CD14-positive monocyte (primary cell): ENCODE measurements at regions not wholly inside any gene's neighbourhood (a gene's known extent, or its start where the extent isn't known, plus 50 kb on each side); places are given as distances from the start of the nearest gene placed in this dataset.

ENCODE experiments used
- DNase-seq, 3 donors: peaks; one replicate each; pipeline ENCODE4 v3.0.0-alpha.2; 2011 to 2022
- H2AFZ ChIP-seq: 2 replicates; pipeline ENCODE4 v1.6.0; 2012; ENCODE audit warnings: mild to moderate bottlenecking, low read depth, low read length, inconsistent platforms; ENCODE audit not compliant: insufficient read depth, poor library complexity, severe bottlenecking
- H3K27ac ChIP-seq, 2 donors: 1 replicate in 1 of 2; 2 replicates in 1 of 2; pipeline ENCODE4 v1.5.1; 2012 to 2013; ENCODE audit warnings: low read length in 2 of 2, control low read depth in 1 of 2, inconsistent platforms in 1 of 2, low read depth in 1 of 2, mild to moderate bottlenecking in 1 of 2
- H3K27me3 ChIP-seq, 2 donors: one replicate each; pipeline versions ENCODE4 v1.6.0 to v1.6.1; 2011 to 2013; ENCODE audit warnings: low read length in 2 of 2; ENCODE audit not compliant: control insufficient read depth in 2 of 2, insufficient read depth in 2 of 2
- H3K36me3 ChIP-seq, 2 donors: replicated peaks in 1 of 2; 1 replicate in 1 of 2; 2 replicates in 1 of 2; pipeline versions ENCODE4 v1.5.1 to v1.6.1; 2012 to 2013; ENCODE audit warnings: low read length in 2 of 2, control low read depth in 1 of 2, inconsistent platforms in 1 of 2, mild to moderate bottlenecking in 1 of 2; ENCODE audit not compliant: insufficient read depth in 2 of 2, control insufficient read depth in 1 of 2
- H3K4me1 ChIP-seq, 2 donors: 1 replicate in 1 of 2; 2 replicates in 1 of 2; pipeline versions ENCODE4 v1.5.1 to v1.6.1; 2012 to 2013; ENCODE audit warnings: low read length in 2 of 2, control low read depth in 1 of 2, inconsistent platforms in 1 of 2, mild to moderate bottlenecking in 1 of 2, moderate library complexity in 1 of 2; ENCODE audit not compliant: insufficient read depth in 2 of 2, control insufficient read depth in 1 of 2
- H3K4me2 ChIP-seq: replicated peaks from 2 replicates; pipeline ENCODE3; 2012; ENCODE audit warnings: low read length, moderate library complexity, mild to moderate bottlenecking; ENCODE audit not compliant: poor library complexity, severe bottlenecking; ENCODE audit errors: extremely low read depth
- H3K4me3 ChIP-seq, 3 experiments: fragments of 200-600 bp in 1 of 3; sonication (generic) in 1 of 3; replicated peaks in 1 of 3; 1 replicate in 2 of 3; 2 replicates in 1 of 3; pipeline ENCODE4 v1.5.1; 2011 to 2013; ENCODE audit warnings: low read length in 3 of 3, mild to moderate bottlenecking in 3 of 3, control low read depth in 2 of 3, low read depth in 2 of 3, inconsistent platforms in 1 of 3, moderate library complexity in 1 of 3
- H3K79me2 ChIP-seq: 2 replicates; pipeline ENCODE4 v1.6.0; 2012; ENCODE audit warnings: mild to moderate bottlenecking, control low read depth, inconsistent platforms, low read length, moderate library complexity; ENCODE audit not compliant: insufficient read depth
- H3K9ac ChIP-seq: 2 replicates; pipeline ENCODE4 v1.6.0; 2017; ENCODE audit warnings: low read length, mild to moderate bottlenecking; ENCODE audit not compliant: insufficient read depth, poor library complexity, severe bottlenecking
- H3K9me3 ChIP-seq, 2 donors: replicated peaks in 1 of 2; 1 replicate in 1 of 2; 2 replicates in 1 of 2; pipeline versions ENCODE4 v1.5.1 to v1.6.1; 2012 to 2013; ENCODE audit warnings: low read length in 2 of 2, control low read depth in 1 of 2; ENCODE audit not compliant: control insufficient read depth in 1 of 2, insufficient read depth in 1 of 2
- H4K20me1 ChIP-seq: 2 replicates; pipeline ENCODE4 v1.6.0; 2012; ENCODE audit warnings: mild to moderate bottlenecking, low read length, control low read depth, moderate library complexity; ENCODE audit not compliant: insufficient read depth
- H3K27ac Mint-ChIP-seq, 7 donors: one replicate each; pipeline ENCODE4 v1.8.0; 2020; ENCODE audit warnings: mild to moderate bottlenecking in 7 of 7, mixed read lengths in 7 of 7, moderate library complexity in 6 of 7, inconsistent platforms in 2 of 7
- H3K27me3 Mint-ChIP-seq, 3 donors: one replicate each; pipeline ENCODE4 v1.8.0; 2021 to 2022; ENCODE audit warnings: low read depth in 3 of 3, mild to moderate bottlenecking in 3 of 3, mixed read lengths in 3 of 3, moderate library complexity in 3 of 3, inconsistent platforms in 1 of 3
- H3K36me3 Mint-ChIP-seq, 2 donors: one replicate each; pipeline ENCODE4 v1.8.0; 2020; ENCODE audit warnings: mixed read lengths in 2 of 2, inconsistent platforms in 1 of 2, mild to moderate bottlenecking in 1 of 2
- H3K4me1 Mint-ChIP-seq: one replicate; pipeline ENCODE4 v1.8.0; 2020; ENCODE audit warnings: mild to moderate bottlenecking, mixed read lengths
- H3K4me3 Mint-ChIP-seq, 2 donors: one replicate each; pipeline ENCODE4 v1.8.0; 2020; ENCODE audit warnings: mild to moderate bottlenecking in 2 of 2, mixed read lengths in 2 of 2, moderate library complexity in 1 of 2
- H3K9me3 Mint-ChIP-seq, 7 donors: one replicate each; pipeline ENCODE4 v1.8.0; 2020 to 2022; ENCODE audit warnings: mixed read lengths in 7 of 7, mild to moderate bottlenecking in 6 of 7, moderate library complexity in 6 of 7, inconsistent platforms in 2 of 7
- CTCF ChIP-seq: fragments of 200-600 bp; IDR thresholded peaks from one replicate; pipeline ENCODE4 v1.8.0; 2022; ENCODE audit warnings: antibody characterized with exemption, mild to moderate bottlenecking
- WGBS: methylation state at CpG from one replicate; pipeline ENCODE4 v1.1.5; 2013; ENCODE audit warnings: missing lambda C conversion rate; ENCODE audit not compliant: insufficient coverage; 5-methylcytosine and 5-hydroxymethylcytosine counted together
- intact Hi-C, 2 donors: fragments of 100-400 bp; cut with micrococcal nuclease; formaldehyde crosslinking; loops; one replicate each; pipeline versions ENCODE4 v1.15.0 to v1.15.1; 2023

GRCh38 chr11:109654091-109654490 is 232.1 kb downstream of the C11orf87 start:
- Histone ChIP-seq H3K4me3 (no peak overlapping the region), H4K20me1 (no peaks in the 10 kb centered on the region), H3K27me3 (no peaks in the 10 kb centered on the region), H3K9ac (no peak overlapping the region), H3K4me1 (no peaks in the 10 kb centered on the region), H3K36me3 (no peaks in the 10 kb centered on the region), H3K27ac (no peak overlapping the region), H3K9me3 (no peaks in the 10 kb centered on the region), H3K79me2 (no peaks in the 10 kb centered on the region), H3K4me2 (no peak overlapping the region), H2AFZ (no peak overlapping the region)
- H3K9me3 Mint-ChIP-seq: peaks cover 0 to 4% (median 2%) of the 10 kb centered on the region in 7 donors
- no CpG with 5 or more reads among the region's 2 CpGs for WGBS
- H3K4me3 Mint-ChIP-seq: no peak overlapping the region
- no peaks in the 10 kb centered on the region for H3K36me3 Mint-ChIP-seq
- H3K27me3 Mint-ChIP-seq: peaks cover 0 to 1% (median 0%) of the 10 kb centered on the region in 3 donors
- no peak for DNase-seq
- no peak overlapping the region for H3K27ac Mint-ChIP-seq
- no peak for TF ChIP-seq CTCF
- intact Hi-C loops: no loop called here
- H3K4me1 Mint-ChIP-seq: no peaks in the 10 kb centered on the region

- H3K4me3 Mint-ChIP-seq: no peak overlapping the region
- H3K27me3 ChIP-seq: no peaks in the 10 kb centered on the region
- no peaks in the 10 kb centered on the region for H4K20me1 ChIP-seq
- no peaks in the 10 kb centered on the region for H3K9me3 ChIP-seq
- no CpG with 5 or more reads among the region's 4 CpGs for WGBS
- no peak overlapping the region for H3K4me2 ChIP-seq
- no peak overlapping the region for H3K9ac ChIP-seq
- no peak overlapping the region for H2AFZ ChIP-seq
- H3K27me3 Mint-ChIP-seq: peaks cover 0 to 1% (median 0%) of the 10 kb centered on the region in 3 donors
- no peaks in the 10 kb centered on the region for H3K79me2 ChIP-seq
- intact Hi-C loops: no loop called here
- no peaks in the 10 kb centered on the region for H3K36me3 Mint-ChIP-seq
- H3K36me3 ChIP-seq: no peaks in the 10 kb centered on the region
- no peak for DNase-seq
- no peak overlapping the region for H3K27ac Mint-ChIP-seq
- no peak for TF ChIP-seq CTCF
- no peaks in the 10 kb centered on the region for H3K4me1 ChIP-seq
- H3K27ac ChIP-seq: no peak overlapping the region
- no peaks in the 10 kb centered on the region for H3K4me1 Mint-ChIP-seq
- H3K9me3 Mint-ChIP-seq: peaks cover 2 to 3% (median 2%) of the 10 kb centered on the region in 7 donors
- H3K4me3 ChIP-seq: no peak overlapping the region
Observed at GRCh38 chr11:109658190-109658589, 236.2 kb downstream of the C11orf87 start.
